SW 1271 (cell line): ENCODE measurements at regions not wholly inside any gene's neighbourhood (a gene's known extent, or its start where the extent isn't known, plus 50 kb on each side); places are given as distances from the start of the nearest gene placed in this dataset.

Experiments used
- DNase-seq, 2 experiments: peaks; one replicate each; lab custom pipeline; 2025; lab: John Stamatoyannopoulos, UW

DNA sequence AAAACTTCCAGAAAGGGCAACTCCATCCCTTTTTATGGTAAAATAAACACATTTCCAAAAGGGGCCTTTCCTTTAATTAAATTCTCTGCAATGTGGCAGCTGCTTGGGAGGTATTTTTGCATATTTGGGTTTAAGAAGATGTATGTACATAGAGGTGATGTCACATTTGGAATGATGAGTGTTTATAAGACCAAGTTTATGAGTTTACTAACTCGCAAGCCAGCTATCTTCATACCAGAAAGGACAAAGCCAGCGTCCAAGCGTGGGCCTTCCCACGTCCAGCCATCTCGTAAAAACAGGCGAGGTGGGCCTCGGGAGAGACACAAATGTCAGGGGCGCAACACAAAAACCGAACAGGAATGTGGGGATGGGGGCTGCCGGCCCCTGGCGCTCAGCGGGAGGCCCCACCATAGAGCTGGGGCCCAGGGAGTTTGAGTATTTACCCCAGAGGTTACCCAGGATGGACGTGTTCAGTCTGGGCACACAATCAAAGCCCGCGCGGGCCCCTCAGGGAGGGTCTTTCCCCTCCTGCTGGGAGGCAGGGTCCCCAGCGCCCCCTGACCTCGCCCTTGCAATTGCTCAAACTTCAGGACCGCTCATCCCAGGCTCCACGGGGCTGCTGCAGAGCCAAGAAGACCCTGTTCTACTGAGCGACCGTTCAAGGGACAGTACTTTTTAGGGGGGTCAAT lies 137.3 kb downstream of the TWIST2 start:
- no peak for DNase-seq

DNA sequence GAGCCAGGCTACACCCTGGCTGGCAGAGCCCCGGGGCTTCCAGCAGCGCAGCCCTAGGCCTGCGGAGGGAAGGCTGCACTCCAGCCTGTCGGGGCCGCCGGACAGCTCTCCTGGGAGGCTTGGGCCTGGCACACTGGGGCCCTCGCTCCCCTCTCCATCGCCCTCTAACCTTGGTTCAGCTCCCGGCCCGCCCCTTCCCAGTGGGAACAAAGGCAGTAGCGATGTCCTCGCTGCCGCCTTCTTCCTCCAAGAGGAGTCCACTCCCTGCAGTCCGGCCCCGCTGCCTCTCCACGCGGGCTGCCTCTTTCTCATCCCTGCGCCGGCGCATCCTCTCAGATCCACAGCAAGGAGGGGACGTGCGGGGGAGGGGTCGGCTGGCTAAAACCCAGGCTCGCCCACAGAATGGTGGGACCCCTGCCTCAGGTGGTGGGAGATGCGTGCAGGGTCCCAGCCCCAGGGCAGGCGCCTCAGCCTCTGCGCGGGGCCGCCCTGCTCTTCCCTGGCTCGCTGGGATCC lies 138.1 kb downstream of the TWIST2 start:
- no peak for DNase-seq

DNA sequence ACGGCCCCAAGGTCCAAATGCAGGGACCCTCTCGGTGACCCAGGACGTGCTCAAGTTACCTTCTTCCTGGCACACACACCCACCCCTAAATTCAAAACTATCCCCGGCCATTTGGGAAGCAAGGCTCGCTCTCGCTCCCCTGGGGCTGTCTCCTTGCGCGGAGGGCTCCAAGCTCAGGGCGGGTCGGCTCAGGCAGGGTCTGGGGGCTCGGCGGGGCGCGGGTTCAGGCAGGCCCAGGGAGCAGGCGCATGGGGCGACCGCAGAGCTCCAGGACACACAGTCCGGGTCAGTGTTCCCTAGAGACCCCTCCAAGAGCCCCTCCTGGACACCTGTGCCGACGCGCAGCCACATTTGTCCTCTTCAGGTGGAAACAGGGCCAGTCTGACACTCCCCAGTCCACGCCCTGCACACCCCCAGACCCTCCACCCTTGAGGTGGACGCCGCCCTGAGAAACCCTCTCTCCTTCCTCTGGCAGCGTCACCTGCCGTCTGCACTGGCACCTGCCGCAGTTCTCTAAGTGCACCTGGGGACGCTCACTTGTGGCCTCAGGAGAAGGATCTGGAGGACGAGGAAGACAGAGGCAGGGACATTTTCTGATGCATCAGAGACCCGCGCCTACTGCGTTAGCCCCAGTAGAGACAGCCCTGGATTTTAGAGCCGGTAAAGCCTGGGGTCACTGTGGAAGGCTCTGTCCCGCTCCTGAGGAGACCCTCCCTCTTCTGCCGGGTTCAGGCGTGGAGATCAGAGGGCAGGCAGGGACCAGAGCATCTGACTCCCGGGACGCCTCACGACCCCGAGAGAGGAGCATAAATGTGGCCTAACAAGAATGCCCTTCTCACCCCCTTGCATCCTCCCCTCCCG lies 138.8 kb downstream of the TWIST2 start:
- no peak for DNase-seq

DNA sequence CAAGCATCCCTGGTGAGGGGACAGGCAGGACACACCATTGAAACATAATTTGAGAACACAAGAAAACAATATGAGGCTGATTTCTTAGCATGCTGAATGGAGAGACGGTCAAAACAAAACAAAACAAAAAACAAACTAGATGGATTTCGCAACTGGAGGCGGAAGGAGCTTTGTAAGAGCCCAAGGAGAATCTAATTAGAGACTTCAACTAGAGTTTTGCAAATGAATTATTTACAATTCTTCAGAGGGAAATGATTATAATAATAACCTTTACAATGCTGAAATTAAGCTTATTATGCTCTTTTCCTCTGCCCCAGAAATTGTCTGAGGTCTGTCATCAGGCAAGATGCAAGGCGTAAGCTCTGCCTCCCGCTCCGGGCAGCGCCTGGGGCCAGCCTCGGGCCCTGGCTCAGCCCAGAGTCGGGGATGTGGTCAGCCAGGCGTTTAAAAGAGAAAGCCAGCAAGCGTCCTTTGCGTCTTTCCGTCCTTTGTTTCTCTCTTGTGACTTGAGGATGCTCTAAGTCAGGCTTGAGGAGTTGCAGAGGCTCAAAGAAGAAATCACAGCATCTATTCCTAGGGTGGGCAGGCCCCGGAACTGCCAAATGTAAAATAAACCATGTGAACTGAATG lies 139.6 kb downstream of the TWIST2 start:
- no peak for DNase-seq

DNA sequence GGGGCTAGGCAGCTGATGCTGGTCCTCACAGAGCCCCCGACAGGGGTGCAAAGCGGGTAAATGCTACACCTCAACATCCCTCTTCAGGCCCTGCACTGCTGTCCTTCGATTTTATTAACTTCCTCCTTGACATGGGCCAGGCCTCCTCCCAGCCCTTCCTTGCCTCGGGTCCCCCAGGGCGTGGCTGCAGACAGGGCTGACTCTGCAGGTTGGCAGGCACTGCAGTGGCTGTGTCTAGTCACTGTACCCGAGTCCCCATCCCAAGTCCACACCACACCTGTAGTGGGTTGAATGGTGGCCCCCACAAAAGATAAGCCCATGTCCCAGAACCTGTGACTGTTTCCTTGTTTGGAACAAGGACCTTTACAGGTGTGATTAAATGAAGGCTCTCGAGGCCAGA lies 140.2 kb downstream of the TWIST2 start:
- no peak for DNase-seq

DNA sequence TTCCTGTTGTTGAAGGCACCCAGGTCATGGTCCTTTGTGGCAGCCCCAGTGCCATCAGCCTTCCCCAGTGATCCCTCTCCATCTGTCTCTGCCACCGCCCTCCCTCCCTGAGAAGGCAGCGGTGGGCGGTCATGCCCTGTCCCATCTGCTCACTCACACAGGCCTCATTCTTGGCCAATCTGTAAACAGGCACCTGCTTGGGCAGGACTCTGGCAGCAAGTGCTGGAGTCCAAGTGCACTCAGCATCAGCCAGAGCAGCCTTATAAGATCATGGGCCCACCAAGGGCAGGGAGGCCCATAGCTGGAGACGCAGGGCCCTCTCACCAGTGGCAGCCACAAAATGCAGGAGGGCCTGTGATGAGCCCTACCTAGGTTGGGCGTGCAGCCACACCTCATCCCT lies 140.9 kb downstream of the TWIST2 start:
- DNase-seq, result no peak

DNA sequence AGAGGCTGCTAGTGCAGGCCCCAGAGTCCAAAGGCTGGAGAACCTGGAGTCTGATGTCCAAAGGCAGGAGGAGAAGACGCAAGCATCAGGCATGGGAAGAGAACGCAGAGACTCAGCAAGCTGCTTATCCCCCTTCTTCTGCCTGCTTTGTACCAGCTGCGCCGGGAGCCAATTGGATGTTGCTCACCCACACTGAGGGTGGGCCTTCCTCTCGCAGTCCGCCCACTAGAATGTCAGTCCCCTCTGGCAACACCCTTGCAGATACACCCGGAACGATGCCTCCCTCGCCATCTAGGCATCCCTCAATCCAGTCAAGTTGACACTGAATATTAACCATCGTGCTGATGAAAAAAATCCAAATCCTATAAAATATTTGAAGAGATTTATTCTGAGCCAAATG lies 141.6 kb downstream of the TWIST2 start:
- no peak for DNase-seq

DNA sequence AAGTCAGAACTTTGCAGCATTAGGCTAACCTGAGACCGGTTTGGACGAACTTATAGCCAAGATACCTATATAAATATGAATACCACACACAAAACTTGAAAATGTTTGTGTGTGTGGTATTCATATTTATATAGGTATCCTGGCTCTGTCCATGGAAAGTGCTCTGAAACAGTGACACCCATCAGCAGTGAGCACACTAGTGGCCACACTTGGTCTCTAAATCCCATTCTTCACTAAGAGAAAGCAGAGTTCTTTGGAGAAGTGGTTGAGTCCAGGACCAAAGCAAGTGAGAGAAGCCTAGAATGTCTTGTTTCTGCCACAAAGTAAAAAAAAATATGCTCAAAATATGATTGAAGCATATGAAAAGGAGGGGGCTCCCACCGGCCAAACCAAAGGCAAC lies 146.5 kb downstream of the TWIST2 start:
- DNase-seq, result no peak

DNA sequence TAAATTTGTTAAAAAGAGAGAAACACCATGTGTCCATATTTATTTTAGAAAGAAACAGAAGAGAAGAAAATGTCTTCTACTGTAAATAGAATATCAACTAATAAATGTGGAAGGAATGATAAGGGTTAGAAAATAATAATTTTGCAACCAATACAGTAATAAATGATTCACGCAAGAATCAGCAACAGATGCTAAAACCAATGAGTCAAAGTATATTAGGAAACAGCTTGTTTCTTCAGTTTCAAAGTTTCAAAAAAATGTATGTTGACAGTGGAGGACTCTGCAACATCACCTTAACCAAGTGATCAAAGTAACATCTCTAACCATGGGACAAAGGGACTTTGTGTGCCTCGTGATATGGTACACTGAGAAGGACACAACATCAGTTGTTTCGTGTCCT lies 147.0 kb downstream of the TWIST2 start:
- DNase-seq, result no peak

DNA sequence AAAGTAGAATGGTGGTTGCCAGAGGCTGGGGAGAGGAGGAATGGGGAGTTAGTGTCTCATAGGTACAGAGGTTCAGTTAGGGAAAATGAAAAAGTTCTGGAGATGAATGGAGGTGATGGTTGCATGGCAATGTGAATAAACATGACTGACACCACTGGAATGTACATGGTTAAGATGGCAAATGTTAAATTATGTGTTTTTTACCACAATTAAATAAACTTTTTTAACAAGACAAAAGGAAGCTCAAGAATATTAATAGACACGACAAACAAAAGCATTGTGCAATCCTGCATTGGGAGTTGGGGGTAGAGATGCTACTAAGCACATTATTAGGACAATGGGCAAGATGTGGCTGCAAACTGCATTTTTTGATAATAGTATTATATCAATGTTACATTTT lies 147.7 kb downstream of the TWIST2 start:
- DNase-seq, result no peak

DNA sequence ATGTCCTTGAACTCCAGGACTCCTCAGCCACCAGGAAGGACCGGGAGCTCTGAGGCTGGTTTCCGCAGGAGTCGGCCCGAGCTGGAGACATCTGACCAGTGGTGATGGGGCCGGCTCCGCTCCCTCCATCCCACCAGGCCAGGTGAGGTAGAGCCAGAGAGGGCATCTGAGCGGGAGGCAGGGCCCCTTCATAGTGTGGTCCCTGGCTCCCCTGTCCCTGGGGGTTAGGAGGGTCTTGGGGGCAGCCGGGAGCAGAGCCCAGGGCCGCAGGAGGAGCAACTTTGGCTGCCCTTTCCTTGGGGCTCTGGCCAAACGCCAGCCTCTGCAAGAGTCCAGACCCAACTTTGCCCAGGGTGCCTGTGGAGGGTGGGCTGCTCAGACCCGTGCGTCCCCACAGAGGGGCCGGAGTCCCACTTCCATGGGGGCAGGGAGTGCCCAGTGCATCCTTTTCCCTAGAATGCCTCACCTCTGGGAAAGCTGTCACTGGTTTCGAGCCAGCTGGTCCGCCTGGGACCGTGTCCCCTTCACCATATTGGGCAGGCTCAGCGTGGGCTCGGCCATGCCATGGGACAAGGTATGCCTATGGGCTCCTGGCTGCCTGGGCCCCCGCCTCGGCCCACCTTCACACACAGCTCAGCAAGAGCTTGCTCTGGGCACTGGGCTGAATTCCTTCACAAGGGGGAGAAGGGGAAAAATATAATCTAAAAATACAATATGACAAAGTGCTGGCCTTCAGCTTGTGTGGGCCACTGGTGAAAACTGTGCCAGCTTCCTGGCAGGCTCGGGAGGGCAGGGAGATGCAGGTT lies 148.6 kb downstream of the TWIST2 start:
- DNase-seq, result no peak

DNA sequence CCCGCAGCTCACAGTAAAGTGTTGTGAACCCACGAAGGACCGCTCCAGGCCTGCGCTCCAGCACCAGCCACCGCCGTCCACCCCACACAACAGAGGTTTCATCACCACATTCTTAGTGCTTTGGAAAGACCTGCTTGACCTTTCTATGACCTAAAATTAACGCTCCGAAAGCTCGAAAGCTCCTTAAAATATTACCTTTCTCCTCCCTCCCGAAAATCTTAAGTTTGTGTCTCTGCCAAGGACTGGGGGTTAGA lies 149.2 kb downstream of the TWIST2 start:
- no peak for DNase-seq

DNA sequence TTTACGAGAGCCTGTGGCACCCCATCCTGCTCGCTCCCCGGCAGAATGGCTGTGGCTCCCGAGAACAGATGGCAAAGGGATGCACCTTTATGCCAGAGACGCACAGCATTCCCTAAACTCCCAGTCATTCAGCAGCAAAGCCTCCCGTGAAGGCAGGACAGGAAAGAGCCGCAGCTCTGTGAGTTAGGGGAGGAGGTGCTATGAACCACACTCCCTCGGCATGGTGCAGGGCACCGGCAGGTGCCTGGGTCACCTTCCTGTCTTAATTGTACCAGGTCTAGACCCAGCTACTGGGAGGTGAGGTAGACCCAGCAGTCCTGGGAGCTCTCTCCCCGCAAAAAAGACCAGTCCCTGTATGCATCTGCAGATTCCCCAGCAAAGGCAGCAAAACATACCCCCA lies 149.8 kb downstream of the TWIST2 start:
- DNase-seq, result no peak
